Bronchial epithelial cell (primary cell): ENCODE measurements at regions not wholly inside any gene's neighbourhood (a gene's known extent, or its start where the extent isn't known, plus 50 kb on each side); places are given as distances from the start of the nearest gene placed in this dataset.
A peak's percentile ranks its signal among the peaks of the same experiment; 100 is the strongest.

Experiments
- DNase-seq: peaks from one replicate; pipeline ENCODE4 v3.0.0-alpha.2; 2010; ENCODE audit warnings: low read depth
- FAIRE-seq: peaks from 2 replicates; lab custom pipeline; 2011; peaks lifted over from hg19 to GRCh38; lab: Jason Lieb, UNC
- H3K27me3 ChIP-seq: 2 replicates; pipeline ENCODE4 v1.5.1; 2011; ENCODE audit warnings: low read length; ENCODE audit not compliant: control insufficient read depth, insufficient read depth
- H3K36me3 ChIP-seq: 2 replicates; pipeline ENCODE4 v1.5.1; 2011; ENCODE audit warnings: low read length; ENCODE audit not compliant: control insufficient read depth, insufficient read depth
- H3K4me3 ChIP-seq: 2 replicates; pipeline ENCODE4 v1.5.1; 2011; ENCODE audit warnings: mild to moderate bottlenecking, low read depth, low read length, control low read depth
- TF ChIP-seq, protein P1 (sequence below): IDR thresholded peaks from 2 replicates; pipeline ENCODE4 v1.5.1; 2011; ENCODE audit warnings: mild to moderate bottlenecking, moderate library complexity, low read length, control low read depth, inconsistent platforms; ENCODE audit not compliant: insufficient read depth, severe bottlenecking

DNA sequence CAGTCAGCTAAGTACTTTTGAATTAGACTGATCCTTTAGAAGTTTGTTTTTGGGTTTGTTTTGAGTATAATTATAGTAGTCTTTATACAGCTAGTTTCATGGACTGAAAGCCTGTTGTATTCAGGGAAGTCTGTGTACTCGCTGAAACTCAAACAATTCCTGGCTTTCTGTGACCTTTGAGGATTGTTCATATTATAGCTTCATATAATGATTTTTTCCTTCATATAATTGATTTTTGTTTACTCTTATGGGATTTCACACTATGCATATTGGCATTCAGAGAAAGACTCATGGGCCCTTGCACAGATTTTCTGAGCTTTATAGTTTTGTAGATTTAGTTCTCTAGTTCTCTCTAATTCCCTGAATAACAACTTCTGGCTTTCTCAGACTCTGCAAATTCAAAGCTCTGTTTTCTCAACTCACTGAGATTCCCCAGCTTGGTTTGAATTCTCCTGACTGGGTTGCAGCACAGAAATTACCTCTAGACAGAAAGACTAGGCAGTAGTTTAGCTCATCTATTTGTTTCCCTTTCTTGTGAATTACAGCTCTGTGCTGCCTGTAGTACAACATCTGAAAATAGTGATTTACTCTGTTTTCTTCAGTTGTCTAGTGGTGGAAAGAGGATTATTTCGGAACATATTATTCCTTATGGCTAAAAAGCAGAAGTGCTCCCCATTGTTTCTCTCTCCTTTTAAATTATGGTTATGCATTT, 495.9 kb upstream of the CNTNAP5 start:
- TF ChIP-seq, protein P1, sequence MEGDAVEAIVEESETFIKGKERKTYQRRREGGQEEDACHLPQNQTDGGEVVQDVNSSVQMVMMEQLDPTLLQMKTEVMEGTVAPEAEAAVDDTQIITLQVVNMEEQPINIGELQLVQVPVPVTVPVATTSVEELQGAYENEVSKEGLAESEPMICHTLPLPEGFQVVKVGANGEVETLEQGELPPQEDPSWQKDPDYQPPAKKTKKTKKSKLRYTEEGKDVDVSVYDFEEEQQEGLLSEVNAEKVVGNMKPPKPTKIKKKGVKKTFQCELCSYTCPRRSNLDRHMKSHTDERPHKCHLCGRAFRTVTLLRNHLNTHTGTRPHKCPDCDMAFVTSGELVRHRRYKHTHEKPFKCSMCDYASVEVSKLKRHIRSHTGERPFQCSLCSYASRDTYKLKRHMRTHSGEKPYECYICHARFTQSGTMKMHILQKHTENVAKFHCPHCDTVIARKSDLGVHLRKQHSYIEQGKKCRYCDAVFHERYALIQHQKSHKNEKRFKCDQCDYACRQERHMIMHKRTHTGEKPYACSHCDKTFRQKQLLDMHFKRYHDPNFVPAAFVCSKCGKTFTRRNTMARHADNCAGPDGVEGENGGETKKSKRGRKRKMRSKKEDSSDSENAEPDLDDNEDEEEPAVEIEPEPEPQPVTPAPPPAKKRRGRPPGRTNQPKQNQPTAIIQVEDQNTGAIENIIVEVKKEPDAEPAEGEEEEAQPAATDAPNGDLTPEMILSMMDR, result no peak
- H3K4me3 ChIP-seq, result no peak overlapping the region
- FAIRE-seq (no peak), DNase-seq (no peak)
- H3K27me3 ChIP-seq, result no peaks in the 10 kb centered on the region
- no peaks in the 10 kb centered on the region for H3K36me3 ChIP-seq

DNA sequence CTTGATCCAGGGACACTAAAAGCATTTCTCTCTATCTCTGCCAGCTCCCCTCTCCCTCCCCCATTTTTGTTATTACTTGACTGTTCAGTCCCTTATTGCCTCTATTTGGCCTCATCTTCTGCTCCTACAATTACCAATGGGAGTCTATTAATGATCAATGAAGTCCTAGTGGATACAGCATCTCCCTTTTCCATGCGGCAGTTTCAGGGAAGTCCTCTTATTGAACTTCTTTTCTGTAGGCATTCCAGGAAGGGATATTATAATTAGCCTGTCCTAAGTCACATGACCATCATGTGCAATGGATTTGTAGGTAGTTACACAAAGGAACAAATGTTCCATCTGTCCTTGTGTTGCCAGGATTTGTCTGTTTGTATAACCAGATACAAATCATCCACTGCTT, 495.1 kb upstream of the CNTNAP5 start:
- DNase-seq, result no peak

DNA sequence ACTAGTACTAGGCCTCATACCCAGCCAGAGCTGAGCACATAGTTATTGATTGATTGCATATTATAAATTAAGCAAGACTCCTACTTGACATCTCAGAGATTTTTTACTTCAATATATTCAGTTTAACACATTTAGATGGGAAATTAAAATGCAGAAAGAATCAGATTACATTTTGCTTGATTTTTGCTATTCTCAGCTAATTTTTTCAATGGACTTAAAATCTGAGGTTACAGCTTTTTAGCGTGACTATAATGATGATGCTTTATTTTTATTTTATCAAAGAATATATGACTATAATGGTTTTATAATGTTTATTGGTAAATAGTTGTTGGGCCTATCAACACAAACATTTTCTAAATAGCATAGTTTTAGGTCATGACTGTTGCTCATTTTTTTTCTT, 493.0 kb upstream of the CNTNAP5 start:
- no peak overlapping the region for H3K4me3 ChIP-seq
- H3K36me3 ChIP-seq, result no peaks in the 10 kb centered on the region
- TF ChIP-seq, protein P1, result no peak
- no peaks in the 10 kb centered on the region for H3K27me3 ChIP-seq
- no peak for DNase-seq
- no peak for FAIRE-seq

More for the DNA sequence above, 495.1 kb upstream of the CNTNAP5 start:
- Histone ChIP-seq H3K27me3 (no peaks in the 10 kb centered on the region), H3K4me3 (no peak overlapping the region), H3K36me3 (no peaks in the 10 kb centered on the region)
- no peak for FAIRE-seq
- TF ChIP-seq, protein P1, result no peak

DNA sequence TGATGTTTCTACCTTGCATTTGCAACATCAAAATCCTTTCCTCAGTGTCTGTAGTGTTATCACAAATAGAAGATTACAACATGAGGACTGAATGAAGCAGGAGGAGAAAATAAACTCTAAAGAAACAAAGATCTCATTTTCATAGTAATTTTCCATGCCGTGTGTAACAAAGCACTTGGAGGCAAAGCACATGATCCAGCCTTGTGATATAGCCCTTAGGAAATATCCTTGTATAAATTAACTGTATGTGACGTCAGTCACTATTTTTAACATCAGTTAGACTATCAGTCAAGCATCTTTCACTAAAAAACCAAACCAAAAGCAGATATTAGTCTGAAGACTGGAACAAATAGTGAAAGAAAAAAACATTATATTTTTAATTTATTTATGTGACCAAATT, 492.1 kb upstream of the CNTNAP5 start:
- TF ChIP-seq, protein P1, result no peak
- H3K27me3 ChIP-seq, result no peaks in the 10 kb centered on the region
- DNase-seq (no peak), FAIRE-seq (no peak)
- H3K36me3 ChIP-seq, result no peaks in the 10 kb centered on the region
- H3K4me3 ChIP-seq, result no peak overlapping the region

DNA sequence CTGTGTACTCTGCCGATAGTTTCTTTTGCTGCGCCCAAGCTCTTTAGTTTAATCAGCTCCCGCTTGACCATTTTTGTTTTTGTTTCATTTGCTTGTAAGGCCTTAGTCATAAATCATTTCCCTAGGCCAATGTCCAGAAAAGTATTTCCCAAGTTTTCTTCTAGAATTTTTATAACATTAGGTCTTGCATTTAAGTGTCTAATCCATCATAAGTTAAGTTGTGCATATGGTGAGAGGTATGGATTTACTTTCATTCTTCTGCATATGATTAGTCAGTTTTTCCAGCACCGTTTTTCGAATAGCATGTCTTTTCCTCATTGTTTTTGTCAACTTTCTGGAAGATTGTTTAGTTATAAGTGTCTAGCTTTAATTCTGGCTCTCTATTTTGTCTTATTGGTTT, 484.8 kb upstream of the CNTNAP5 start:
- H3K4me3 ChIP-seq, result no peak overlapping the region
- no peak for DNase-seq
- H3K36me3 ChIP-seq, result no peaks in the 10 kb centered on the region
- TF ChIP-seq, protein P1, result no peak
- no peak for FAIRE-seq
- no peaks in the 10 kb centered on the region for H3K27me3 ChIP-seq

DNA sequence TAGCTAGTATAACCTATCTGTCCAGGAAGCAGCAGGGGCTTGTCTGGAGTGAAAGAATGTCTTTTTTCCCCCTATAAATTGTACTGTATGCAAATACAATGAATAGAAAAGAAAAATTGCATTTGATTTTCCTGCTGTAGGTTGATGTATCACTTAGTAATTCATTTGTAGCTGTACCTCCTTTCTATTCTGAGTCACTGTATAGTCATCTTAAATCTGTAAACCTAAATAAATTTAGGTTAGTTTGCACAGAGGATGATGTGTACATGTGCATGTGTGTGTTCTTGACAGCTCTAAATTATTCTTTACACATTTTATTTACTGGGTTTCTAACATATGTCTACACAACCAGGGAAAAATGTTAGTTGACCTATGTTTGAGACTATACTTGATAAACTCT, 478.7 kb upstream of the CNTNAP5 start:
- FAIRE-seq (no peak), DNase-seq (peak; percentile 25)
- TF ChIP-seq, protein P1, result no peak
- no peak overlapping the region for H3K4me3 ChIP-seq
- no peaks in the 10 kb centered on the region for H3K36me3 ChIP-seq
- H3K27me3 ChIP-seq, result no peaks in the 10 kb centered on the region
